ENCODE measurements at regions not wholly inside any gene's neighbourhood (a gene's known extent, or its start where the extent isn't known, plus 50 kb on each side); places are given as distances from the start of the nearest gene placed in this dataset.

DNA sequence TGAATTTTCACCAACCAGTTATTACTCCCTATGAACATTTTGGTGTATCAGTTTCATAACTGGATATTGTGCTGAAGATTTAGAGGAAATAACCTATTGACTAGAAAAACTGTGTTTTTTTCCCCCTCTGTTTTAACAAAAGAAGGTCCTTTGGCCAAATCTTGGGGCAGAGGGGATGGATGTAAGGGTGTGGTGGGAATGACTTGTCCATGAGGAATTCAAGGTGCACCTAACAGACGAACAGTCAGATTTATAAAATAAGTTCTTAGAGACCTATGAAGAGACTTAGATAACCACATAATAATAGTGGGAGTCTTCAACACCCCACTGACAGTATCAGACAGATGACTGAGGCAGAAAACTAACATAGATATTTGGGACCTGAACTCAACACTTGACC lies 119.3 kb upstream of the SESTD1 start:
- TF ChIP-seq POLR2AphosphoS5 (IDR thresholded peaks at IDR 0.05) (no peak), POLR2A (IDR thresholded peaks at IDR 0.05) (no peak), EP300 (IDR thresholded peaks at IDR 0.05) (no peak)
- TF ChIP-seq, protein P1, sequence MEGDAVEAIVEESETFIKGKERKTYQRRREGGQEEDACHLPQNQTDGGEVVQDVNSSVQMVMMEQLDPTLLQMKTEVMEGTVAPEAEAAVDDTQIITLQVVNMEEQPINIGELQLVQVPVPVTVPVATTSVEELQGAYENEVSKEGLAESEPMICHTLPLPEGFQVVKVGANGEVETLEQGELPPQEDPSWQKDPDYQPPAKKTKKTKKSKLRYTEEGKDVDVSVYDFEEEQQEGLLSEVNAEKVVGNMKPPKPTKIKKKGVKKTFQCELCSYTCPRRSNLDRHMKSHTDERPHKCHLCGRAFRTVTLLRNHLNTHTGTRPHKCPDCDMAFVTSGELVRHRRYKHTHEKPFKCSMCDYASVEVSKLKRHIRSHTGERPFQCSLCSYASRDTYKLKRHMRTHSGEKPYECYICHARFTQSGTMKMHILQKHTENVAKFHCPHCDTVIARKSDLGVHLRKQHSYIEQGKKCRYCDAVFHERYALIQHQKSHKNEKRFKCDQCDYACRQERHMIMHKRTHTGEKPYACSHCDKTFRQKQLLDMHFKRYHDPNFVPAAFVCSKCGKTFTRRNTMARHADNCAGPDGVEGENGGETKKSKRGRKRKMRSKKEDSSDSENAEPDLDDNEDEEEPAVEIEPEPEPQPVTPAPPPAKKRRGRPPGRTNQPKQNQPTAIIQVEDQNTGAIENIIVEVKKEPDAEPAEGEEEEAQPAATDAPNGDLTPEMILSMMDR (IDR thresholded peaks at IDR 0.05) = no peak

Data from stomach (tissue), 4 donors.